ENCODE measurements at regions not wholly inside any gene's neighbourhood (a gene's known extent, or its start where the extent isn't known, plus 50 kb on each side); places are given as distances from the start of the nearest gene placed in this dataset.

- TF ChIP-seq CTCF (IDR thresholded peaks at IDR 0.05 in 2 of 3, conservative IDR thresholded peaks at IDR 0.05 in 1 of 3; ENCODE audit: borderline replicate concordance in 1 of 3, insufficient read depth in 1 of 3, low read depth in 2 of 3, low read length in 2 of 3) (no peak), ATF3 (IDR thresholded peaks at IDR 0.05) (no peak), EZH2 (IDR thresholded peaks at IDR 0.05) (no peak)
Measured at GRCh38 chr20:19070681-19071445, 141.6 kb upstream of the SLC24A3 start (continued).

GRCh38 chr20:19071446-19071725 is 141.1 kb upstream of the SLC24A3 start:
- H3K9me3 ChIP-seq (ENCODE audit: control insufficient read depth in 1 of 2, insufficient read depth in 1 of 2, low read depth in 1 of 2, low read length in 2 of 2), result no peaks in the 10 kb centered on the region; a peak in 1 of 4 replicates
- POLR2A ChIA-PET, result no interaction called here
- CTCF ChIA-PET, result no interaction called here
- no peaks in the 10 kb centered on the region for H3K79me2 ChIP-seq (ENCODE audit: insufficient read depth, low read length)
- no peak for ATAC-seq
- intact Hi-C loops (cut with micrococcal nuclease), result no loop called here
- H2AFZ ChIP-seq (ENCODE audit: low read depth, low read length, poor library complexity, severe bottlenecking), result no peak overlapping the region
- RAD21 ChIA-PET (ENCODE audit: low non-redundant PET in 1 of 2, low total read pairs in 2 of 2, uncharacterized antibody in 2 of 2, unreplicated experiment in 2 of 2), result no interaction called here
- no peaks in the 10 kb centered on the region for H3K4me1 ChIP-seq (ENCODE audit: control insufficient read depth in 1 of 2, insufficient read depth in 2 of 2, low read length in 2 of 2)
- H3K27me3 ChIP-seq (ENCODE audit: insufficient read depth, low read length), result no peaks in the 10 kb centered on the region
- no peak for DNase-seq (ENCODE audit: low read depth, low spot score)
- H4K20me1 ChIP-seq (ENCODE audit: insufficient read depth), result no peaks in the 10 kb centered on the region
- no peak overlapping the region for H3K4me3 ChIP-seq (replicated peaks in 1 of 2; ENCODE audit: low read depth in 1 of 2, low read length in 2 of 2)
- H3K36me3 ChIP-seq (ENCODE audit: control insufficient read depth in 1 of 2, insufficient read depth in 2 of 2, low read length in 2 of 2), result no peaks in the 10 kb centered on the region
- H3K9ac ChIP-seq (ENCODE audit: low read length), result no peak overlapping the region
- BruUV-seq (replicated peaks), result no TSS peak
- H3K27ac ChIP-seq (ENCODE audit: low read depth, low read length), result no peak overlapping the region
- H3K9me2 ChIP-seq (ENCODE audit: insufficient read depth), result no peaks in the 10 kb centered on the region
- H3K4me2 ChIP-seq (ENCODE audit: low read length), result no peak overlapping the region
- no peak for TF ChIP-seq ELF1 (IDR thresholded peaks at IDR 0.05; ENCODE audit: borderline replicate concordance, low read depth)
- TF ChIP-seq EZH2 (IDR thresholded peaks at IDR 0.05), result no peak
- no peak for TF ChIP-seq ZFX (IDR thresholded peaks at IDR 0.05)
- no peak for TF ChIP-seq TCF7L2 (IDR thresholded peaks at IDR 0.05; ENCODE audit: borderline replicate concordance, extremely low read depth, insufficient read depth, insufficient read length)
- no peak for TF ChIP-seq YY1 (IDR thresholded peaks at IDR 0.05; ENCODE audit: extremely low read depth, insufficient replicate concordance, low read depth, low read length)
- TF ChIP-seq ZBTB33 (IDR thresholded peaks at IDR 0.05; ENCODE audit: extremely low read depth, insufficient replicate concordance, low read length), result no peak
- no peak for TF ChIP-seq CTCF (IDR thresholded peaks at IDR 0.05 in 2 of 3, conservative IDR thresholded peaks at IDR 0.05 in 1 of 3; ENCODE audit: borderline replicate concordance in 1 of 3, insufficient read depth in 1 of 3, low read depth in 2 of 3, low read length in 2 of 3)
- TF ChIP-seq CEBPB (IDR thresholded peaks at IDR 0.05; ENCODE audit: low read depth), result no peak
- TF ChIP-seq FOSL1 (IDR thresholded peaks at IDR 0.05; ENCODE audit: low read depth), result no peak
- TF ChIP-seq REST (IDR thresholded peaks at IDR 0.05; ENCODE audit: low read depth), result no peak
- TF ChIP-seq SIN3A (IDR thresholded peaks at IDR 0.05; ENCODE audit: low read depth), result no peak
- TF ChIP-seq POLR2AphosphoS5 (IDR thresholded peaks at IDR 0.05; ENCODE audit: low read depth, low read length), result no peak
